CD4-positive, alpha-beta T cell treated with Interleukin-6 for 4 hours (primary cell): ENCODE measurements at regions not wholly inside any gene's neighbourhood (a gene's known extent, or its start where the extent isn't known, plus 50 kb on each side); places are given as distances from the start of the nearest gene placed in this dataset.

Experiments
- DNase-seq: peaks from one replicate; pipeline ENCODE4 v3.0.0-alpha.2; 2020; ENCODE audit warnings: mixed read lengths

DNA sequence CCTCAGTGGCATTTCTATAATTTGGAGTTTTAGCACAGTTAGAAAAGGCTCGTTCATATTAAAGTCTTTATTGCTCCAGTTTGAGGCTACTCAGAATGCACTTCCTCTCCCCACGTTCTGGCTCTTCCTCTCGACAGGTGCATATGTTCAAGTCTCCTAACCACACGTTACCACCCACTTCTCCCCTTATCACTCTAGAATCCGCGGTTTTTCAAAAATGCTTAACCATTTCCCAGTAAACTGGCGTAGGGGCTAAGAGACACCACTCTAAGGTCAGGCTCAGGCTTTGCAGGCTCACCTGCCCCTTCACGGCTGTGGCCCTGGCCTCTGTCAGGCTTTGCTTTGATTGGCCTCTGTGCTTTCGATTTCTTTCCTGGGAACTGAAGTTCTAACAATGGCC is 383.6 kb downstream of the GLRX3 start:
- DNase-seq = no peak

DNA sequence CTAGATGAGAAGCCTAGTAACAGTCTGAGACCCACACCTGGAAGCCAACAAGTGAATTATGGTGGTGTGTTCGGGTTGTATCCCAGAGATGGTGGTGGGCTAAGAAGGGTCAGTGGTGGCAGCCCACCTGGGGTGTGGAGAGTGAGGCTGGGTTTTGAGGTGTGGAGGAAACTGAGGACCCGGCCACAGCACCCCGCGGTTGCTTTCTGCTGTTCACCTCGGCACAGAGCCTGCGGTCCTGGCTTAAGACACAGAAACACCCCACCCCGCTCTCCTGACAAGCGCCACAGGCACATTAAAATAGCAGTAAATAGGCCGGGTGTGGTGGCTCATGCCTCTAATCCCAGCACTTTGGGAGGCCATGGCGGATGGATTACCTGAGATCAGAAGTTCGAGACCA is 395.1 kb downstream of the GLRX3 start:
- DNase-seq = no peak

DNA sequence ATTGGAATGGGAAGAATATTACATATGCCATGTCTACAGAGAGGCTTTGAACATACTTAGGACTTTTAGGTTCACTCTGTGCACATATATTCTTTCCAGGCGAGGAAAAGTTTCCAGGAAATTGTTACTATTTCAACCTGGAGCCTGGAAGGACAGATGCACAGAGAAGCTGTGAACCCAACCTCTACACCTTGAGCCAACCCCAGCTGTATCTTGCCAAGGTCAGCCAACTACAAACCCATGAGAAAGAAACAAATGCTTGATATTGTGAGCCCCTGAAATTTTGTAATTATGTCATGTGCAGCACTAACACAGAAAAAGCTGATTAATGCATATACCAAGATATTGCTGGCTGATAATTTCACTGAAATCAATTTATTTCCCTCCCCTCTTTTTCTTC is 404.9 kb downstream of the GLRX3 start:
- DNase-seq = no peak

DNA sequence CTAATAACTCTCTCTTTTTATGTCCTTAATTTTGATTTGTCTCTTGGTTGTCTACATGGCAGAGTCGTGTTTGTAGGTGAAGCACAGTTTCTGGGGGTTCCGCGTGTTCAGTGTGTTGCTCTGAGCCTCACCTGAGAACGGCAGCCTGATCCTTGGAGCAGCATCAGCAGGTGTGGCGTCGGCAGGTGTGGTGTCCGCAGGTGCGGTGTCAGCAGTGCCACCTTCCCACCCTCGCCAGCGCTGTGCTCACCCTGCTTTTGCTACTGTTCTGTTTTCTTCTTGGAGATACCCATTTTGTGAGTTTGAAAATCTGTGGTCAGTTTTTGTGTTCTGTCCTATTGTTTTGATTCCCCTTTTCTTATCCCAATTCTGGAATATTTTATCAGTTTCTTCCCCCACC is 406.6 kb downstream of the GLRX3 start:
- DNase-seq = no peak

DNA sequence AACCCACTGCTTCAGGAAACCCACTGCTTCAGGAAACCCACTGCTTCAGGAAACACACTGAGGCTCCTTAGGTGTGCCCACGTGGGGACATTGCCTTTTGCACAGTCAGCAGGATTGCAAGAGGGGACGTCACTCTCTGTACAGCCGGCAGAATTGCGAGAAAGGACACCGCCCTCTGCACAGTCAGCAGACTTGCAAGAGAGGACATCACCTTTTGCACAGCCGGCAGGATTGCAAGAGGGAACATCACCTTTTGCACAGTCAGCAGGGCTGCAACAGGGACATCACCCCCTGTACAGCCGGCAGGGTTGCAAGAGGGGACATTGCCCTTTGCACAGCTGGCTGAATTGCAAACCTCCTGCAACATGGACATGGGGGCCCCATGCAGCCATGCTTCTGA is 407.6 kb downstream of the GLRX3 start:
- no peak for DNase-seq

DNA sequence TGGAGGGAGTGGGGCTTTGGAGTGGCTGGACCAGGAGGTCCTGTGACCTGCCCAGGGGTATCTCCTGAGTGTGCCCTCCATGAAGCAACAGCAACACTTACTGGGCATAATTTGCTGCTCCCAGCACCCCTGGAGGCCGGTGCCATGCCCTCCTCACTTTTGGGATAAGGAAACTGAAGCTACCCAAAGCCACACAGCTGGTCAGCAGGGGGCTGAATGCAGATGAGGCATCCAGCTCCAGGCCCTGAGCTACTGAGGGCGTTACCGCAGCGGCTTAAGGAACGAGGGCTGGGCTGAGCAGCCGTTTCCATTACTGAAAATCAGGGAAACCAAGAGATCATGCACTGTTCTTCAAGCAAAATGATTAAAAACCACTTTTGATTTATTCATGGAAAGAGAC is 408.9 kb downstream of the GLRX3 start:
- no peak for DNase-seq

DNA sequence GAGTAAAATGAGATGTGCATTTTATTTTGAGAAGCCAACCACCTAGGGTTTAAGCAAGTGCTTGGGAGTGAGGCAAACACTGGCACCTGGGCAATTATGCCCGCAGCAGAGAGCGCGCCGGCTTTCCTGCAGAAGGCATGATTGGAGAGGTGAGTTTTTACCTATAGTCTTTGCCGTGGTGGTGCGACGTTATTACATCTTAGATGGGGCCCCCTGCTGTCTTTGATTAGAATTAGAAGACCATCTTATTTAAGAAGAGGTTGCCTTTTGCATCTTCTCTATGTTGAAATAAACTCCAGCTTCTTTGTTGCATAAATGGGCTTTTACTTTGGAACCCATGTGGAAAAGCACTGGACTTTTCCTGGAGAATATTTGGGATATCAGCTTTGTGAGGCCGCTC is 409.5 kb downstream of the GLRX3 start:
- no peak for DNase-seq

DNA sequence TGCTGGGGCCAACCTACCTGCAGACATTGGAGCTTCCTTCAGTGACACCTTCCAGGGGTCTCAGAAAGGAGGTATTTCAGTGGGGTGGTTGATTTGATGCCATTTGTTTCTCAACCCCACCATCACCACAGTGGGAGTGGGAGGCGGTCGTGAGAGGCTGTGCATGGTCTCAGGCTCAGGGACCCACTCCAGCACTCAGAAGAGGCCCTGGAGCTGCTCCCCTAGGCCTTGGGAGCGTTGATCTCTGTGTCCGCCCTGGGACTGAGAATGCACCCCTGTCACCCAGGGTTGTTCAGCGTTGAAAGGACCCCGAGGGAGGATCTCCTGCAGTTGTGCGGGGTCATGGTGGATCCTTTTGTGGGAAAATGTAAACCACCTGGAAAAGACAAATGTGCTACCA is 410.6 kb downstream of the GLRX3 start:
- DNase-seq = no peak

DNA sequence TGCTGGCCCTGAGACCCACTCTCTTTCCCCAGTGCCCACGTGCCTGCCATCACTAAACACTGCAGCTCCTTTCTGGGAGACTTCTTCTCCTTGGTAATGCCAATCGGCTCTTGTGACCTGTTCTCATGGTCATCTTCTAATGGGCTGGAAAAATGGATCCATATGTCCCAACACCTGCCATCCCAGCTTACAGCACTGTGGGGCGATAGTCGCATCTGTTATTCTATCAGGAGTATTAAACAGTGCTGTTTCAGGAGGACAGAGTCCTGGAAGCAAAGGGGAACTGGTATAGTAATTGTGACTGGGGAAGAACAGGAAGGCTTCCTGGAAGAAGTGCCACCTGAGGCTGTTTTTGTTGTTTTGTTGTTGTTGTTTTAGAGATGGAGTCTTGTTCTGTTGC is 411.2 kb downstream of the GLRX3 start:
- DNase-seq = no peak

DNA sequence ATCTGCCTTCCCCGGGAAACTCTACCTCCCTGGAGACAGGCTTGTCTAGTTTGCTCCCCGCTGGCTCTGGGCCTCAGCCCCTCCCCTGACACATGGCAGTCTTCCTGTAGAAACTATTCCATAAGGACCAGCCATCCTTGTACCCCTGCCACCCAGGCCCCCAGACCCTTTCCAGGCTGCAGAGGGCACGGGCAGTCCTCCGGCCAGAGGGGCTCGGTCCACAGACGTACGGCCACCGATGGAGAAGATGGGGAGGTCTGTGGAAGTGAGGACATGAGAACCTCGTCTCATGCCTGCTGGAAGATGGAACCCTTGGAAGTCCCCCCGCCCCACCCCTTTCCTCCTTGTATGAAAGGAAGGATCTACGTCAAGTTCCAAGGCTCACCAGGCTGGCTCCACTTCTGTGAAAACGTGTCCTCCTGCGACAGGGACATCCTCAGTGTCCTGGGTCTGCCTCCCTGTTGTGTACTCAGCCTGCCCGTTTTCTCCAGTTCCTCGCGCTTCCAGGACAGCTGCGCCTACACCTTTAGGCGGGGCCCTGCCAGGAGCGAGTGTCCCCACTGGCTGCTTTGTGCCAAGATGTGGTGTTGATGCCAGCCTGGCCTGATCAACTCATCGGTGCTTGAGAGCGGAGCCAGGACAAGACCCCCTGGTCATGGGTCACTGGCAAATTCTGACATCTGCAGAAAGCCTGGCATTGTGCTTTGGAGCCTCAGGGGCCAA is 414.9 kb downstream of the GLRX3 start:
- DNase-seq = no peak

DNA sequence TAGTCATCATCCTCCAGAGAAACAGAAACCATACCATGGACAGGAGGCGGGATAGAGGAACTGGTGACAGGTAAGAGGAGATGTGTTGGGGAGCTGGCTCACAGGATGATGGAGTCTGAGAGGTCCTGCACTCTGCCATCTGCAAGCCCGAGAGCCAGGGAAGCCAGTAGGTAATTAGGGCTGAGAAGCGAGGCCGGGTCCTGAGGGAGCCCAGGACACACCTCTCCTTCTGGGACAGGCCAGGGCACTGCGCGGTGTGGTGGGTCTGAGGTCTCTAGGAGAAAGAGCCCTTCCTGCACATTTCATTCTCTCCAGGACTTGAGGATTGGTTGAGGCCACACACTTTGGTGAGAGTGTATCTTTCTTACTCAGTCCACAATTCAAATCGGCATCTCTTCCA is 415.5 kb downstream of the GLRX3 start:
- no peak for DNase-seq

DNA sequence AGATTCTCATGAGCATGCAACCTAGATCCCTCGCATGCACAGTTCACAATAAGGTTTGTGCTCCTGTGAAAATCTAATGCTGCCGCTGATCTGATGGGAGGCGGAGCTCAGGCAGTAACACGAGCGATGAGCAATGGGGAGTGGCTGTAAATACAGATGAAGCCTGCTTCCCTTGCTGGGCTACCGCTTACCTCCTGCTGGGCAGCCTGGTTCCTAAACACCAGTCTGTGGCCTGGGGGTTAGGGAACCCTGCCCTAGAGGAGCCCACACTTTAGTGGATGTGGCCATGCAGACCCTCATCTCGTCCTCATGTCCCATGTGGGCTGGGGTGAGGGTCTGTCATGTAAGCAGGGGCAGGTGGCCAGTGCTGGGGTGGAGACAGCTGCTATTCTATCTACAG is 417.6 kb downstream of the GLRX3 start:
- DNase-seq = no peak

DNA sequence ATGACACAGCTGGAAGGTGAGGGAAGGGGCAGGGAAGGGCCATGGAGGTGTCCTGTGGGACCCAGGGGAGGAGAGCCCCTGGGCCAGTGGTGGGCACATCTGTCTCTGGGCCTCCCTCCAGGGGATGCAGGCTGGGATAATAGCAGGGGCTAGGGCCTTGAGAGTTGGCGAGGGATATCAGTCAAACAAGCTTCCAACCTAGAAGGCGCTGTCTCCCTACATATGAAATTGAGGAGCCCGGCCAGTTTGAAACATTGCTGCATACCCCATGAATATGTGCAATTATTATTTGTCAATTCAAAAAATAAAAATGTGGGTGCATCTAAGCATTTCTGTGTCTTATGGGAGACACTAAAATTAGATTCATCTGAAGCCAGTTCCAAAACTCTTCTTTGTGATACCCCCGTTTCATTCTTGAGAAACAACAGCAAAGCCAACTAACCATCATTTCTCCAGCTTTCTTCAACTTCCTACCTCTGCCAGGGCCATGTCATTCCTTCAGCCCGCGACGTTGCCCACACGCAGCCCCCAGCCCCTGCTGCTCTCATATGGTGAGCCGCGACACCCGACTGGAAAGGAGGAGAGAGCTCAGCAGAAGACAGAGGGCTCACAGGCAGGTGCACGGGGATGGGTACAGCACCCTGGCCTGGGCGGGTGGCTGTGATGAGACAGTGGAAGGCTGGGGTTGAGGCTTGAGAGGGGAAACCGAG is 418.7 kb downstream of the GLRX3 start:
- no peak for DNase-seq

DNA sequence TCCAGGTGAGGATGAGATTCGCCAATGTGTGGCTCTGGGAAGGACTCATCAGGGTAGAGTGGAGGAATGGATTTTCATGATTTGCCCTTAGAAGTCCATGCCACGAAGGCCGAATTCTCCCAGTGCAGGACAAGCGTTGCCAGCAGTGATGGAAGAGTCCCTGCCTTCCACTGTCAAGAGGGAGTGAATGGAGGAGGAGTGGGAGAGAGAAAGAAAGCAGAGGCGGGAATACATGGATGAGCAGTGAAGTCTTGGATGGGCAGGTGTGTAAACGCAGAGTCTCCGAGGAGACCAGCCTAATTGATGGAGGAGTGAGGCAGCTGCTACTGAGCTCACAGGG is 419.2 kb downstream of the GLRX3 start:
- DNase-seq = no peak

DNA sequence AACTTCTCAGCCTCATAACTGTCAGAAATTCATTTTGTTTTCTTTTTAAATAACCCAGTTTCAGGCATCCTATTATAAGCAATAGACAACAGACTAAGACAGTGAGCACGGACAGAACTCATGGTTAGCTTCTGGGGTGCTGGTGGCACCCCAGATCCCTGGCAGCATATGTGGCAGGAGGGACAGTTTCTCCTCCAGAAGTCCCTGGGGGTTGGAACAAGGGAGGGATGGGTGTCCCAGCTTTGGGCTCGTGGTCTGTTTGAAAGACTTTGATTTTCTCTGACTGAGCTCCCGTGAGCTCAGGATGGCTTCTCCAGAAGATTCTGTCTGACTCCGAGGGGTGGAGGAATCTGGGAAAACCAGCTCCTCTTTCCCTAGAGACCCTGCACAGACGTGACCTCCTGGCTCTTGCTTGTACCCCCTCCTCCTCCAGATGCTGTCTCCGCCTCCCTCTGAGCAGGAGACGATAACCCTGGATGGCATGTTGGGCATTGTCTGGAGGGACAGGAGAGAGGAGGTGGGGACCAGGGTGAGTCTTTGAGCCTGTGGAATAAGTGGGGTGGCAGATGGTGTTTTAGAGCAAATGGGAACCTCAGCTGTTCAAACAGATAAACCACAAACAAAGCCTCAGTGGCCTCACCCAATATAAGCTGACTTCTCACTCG is 421.1 kb downstream of the GLRX3 start:
- DNase-seq = no peak

DNA sequence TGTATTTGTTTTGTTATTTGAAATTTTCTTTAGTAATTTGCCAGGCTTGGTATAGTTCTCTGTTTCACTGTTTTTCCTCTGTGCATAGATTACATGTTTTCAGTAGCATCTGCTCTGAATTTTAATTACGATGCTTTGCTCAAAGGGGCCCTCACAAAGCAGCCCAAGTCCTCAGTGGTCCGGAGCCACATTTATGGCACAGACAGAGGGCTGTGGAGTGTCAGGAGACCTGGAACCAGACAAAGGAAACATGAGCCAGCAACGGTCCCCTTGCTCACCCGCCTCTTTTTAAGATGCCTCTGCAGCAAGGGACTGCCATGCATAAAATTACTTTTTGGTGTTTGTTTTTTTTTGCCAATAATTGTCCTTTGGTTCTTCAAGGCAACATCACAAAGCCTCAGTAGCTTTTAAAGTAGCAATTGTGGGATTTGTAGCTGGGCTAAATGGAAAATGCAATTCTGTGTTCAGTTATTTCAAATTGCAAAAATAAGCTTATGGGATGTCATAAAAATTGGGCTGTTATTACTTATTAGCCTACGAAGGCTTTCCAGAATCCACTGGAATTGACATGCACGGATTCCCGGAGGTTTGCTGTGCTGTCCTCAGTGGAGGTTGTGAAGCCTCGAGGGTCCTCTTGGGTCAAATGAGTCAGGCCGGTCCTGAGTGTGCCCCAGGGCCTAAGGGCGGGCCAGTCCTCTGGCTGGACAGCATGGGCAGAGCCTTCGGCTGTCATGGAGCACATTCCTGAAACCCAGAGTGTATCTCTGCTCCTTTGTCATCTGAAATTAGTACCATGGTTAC is 422.8 kb downstream of the GLRX3 start:
- no peak for DNase-seq

DNA sequence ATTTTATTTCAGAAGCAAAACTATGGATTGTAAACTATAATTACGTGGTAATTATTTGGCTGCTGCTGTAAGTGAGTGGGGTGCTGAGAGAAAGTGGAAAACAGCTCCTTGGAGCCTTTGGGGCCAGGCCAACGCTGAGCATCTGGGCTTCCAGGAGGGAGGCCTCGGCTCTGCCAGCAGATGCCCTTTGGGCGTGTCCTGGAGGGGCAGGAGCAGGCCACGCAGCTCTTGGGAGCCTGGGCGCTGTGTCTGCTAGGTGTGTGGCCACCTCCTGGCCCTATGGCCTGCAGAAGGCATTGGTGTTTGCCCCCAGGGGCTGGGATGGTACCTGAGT is 423.3 kb downstream of the GLRX3 start:
- no peak for DNase-seq

DNA sequence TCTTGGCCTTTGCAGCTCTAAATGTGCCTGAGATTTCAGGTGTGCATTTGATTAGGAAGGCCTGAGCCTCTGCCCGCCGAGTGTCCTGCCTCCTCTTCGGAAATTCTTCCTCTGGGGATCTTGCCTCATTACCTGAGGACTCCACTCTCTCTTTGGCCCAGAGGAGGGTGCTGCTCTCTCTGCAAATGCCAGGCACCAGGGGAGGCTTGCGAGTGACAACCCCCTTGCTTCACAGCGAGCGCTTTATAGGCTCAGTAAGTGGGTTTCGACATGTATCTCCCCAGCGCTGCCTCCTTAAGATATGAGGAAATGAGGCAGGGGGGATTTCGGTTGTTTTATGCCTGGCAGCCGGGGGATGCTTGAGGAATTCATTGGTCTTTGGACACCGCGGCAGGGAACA is 423.9 kb downstream of the GLRX3 start:
- DNase-seq = no peak

DNA sequence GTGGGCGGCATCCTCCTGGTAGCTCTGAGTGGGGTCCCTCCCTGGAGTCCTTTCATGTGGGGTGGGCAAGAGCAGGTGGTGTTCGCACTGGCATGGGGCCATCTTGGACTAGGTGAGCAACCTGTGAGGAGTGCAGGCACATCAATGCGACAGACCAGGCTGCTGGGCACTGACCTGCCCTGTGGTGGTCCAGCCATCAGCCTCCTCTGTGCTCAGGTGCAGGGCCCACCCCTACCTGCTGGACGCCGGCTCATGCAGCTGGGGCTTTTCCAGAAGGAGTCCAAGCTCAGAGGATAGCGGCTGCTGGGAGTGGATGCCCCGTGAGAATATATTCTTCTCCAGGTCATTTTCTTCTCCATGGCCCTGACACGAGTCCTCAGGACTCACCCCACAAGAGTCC is 424.4 kb downstream of the GLRX3 start:
- DNase-seq = no peak

DNA sequence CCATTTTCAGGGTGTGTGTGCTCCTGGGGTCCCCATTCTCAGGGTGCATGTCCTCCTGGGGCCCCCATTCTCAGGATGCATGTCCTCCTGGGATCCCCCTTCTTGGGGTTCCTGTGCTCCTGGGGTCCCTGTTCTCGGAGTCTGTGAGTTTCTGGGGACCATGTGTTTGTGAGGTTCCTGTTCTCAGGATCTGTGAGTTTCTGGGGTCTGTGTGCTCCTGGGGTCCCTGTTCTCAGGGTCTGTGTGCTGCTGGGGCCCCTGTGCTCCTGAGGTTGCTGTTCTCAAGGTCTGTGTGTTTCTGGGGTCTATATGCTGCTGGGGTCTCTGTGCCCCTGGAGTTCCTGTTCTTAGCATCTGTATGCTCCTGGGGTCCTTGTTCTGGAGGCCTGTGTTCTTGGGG is 425.5 kb downstream of the GLRX3 start:
- DNase-seq = no peak

DNA sequence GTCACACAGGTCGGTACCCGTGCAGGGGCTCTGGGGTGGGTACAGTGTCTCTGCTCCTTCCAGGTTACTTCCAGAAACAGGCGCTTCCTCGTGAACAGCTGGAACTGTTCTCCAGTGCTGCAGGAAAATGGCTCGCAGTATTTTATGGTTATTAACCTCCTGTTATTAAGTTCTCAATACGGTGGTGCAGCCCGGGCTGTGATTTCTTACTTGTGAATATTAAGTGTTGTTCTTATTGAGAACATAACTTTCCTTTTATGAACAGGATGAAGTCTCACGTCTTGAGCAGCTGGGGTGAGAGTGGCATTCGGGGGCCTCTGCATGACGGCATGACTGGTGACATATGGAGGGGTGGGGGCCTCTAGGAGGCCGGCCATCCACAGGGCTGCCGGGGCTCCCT is 430.8 kb downstream of the GLRX3 start:
- no peak for DNase-seq

DNA sequence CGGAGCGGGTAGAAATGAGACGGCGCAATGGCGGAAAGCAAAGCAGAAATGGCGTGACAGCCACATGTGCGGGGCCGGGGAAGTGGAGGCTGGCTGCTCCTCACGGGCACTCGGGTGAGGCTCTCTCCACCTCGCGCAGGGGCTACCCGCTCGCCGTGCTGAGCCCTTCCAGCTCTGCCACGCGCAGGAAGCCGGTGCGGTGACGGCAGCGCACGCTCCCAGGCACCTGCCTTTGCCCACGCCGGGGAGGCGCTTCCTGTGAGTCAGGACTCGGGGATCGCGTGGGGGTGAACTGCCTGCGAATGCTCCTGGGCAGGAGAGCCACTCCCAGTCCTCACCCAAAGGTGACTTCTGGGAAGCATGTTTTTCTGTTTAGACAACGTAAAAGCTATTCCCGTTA is 431.2 kb downstream of the GLRX3 start:
- DNase-seq = no peak

DNA sequence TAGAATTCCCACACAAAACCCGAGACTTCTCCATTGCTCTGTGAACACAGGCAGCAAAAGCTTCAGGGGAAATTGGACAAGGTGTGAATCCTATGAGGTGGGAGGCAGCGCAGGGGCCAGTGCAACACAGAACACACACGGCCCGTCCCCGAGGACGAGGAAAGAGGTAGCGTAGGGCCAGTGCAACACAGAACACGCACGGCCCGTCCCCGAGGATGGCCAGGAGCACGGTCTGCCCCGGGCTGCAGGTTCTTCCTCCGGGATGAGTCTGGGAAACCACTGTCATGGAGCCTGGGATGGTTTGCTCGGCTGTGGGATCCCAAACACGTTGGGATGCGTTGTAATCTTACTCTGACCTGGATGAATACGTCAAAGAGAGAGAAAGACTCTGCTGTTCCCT is 432.1 kb downstream of the GLRX3 start:
- DNase-seq = no peak

DNA sequence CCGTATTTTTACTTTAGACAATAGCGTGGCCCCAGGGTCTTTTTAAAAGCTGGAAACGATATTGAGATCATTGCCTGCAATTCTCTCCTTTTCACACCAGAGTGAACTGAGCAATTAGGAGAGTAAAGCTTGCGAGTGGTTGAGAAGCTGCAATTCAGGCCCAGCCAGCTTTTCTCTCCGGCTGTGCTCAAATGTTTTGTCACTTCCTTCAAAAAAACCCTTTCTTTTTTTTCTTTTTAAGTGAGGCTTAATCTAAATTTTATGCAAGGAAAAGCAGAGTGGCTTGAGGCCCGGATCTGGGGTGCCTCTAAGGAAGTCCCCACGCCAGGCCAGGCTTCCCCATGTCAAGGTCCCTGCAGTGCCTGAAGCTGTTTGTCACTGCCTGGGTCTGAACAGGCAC is 433.9 kb downstream of the GLRX3 start:
- DNase-seq = no peak
